Body of pancreas (tissue), 4 donors: ENCODE measurements at regions not wholly inside any gene's neighbourhood (a gene's known extent, or its start where the extent isn't known, plus 50 kb on each side); places are given as distances from the start of the nearest gene placed in this dataset.

Experiments used
- ATAC-seq: fragments of 150-250 bp; one replicate; pipeline ENCODE4 v1.9.1; 2016
- DNase-seq, 4 donors: peaks; one replicate each; pipeline ENCODE4 v3.0.0-alpha.2; 2019
- H3K27ac ChIP-seq, 4 donors: fragments of 200-600 bp; sonication (generic); 1 replicate in 3 of 4; 2 replicates in 1 of 4; pipeline versions ENCODE4 v1.5.1 to v1.6.1; 2016 to 2019; ENCODE audit warnings: mild to moderate bottlenecking in 1 of 4, mixed read lengths in 1 of 4, moderate library complexity in 1 of 4
- H3K27me3 ChIP-seq, 2 donors: fragments of 200-600 bp; sonication (generic); one replicate each; pipeline ENCODE4 v1.6.0; 2016; ENCODE audit warnings: mild to moderate bottlenecking in 1 of 2
- H3K36me3 ChIP-seq, 2 donors: fragments of 200-600 bp; sonication (generic); replicated peaks in 1 of 2; 2 replicates each; pipeline ENCODE4 v1.5.1; 2016; ENCODE audit warnings: low read depth in 2 of 2; ENCODE audit not compliant: insufficient read depth in 1 of 2
- H3K4me1 ChIP-seq: fragments of 200-600 bp; sonication (generic); one replicate; pipeline ENCODE4 v1.6.0; 2016
- H3K4me3 ChIP-seq, 2 donors: fragments of 200-600 bp; sonication (generic); 1 replicate in 1 of 2; 2 replicates in 1 of 2; pipeline ENCODE4 v1.5.1; 2016 to 2019
- H3K9me3 ChIP-seq, 3 donors: fragments of 200-600 bp; sonication (generic); 1 replicate in 2 of 3; 2 replicates in 1 of 3; pipeline ENCODE4 v1.5.1; 2016
- CTCF ChIP-seq, 7 experiments: fragments of 450-650 bp in 4 of 7; fragments of 200-600 bp in 3 of 7; sonication (generic) in 3 of 7; IDR thresholded peaks; one replicate each; pipeline ENCODE4 v1.5.1; 2016 to 2019; ENCODE audit warnings: antibody characterized with exemption in 7 of 7
- POLR2A ChIP-seq, 3 donors: fragments of 450-650 bp; IDR thresholded peaks; one replicate each; pipeline ENCODE4 v1.6.1; 2016; ENCODE audit warnings: antibody characterized with exemption in 3 of 3, mild to moderate bottlenecking in 2 of 3
- WGBS, 2 donors: methylation state at CpG; one replicate each; pipeline ENCODE4 v1.1.5; 2017; 5-methylcytosine and 5-hydroxymethylcytosine counted together
- intact Hi-C: fragments of 100-400 bp; cut with DNase I; formaldehyde crosslinking; loops from one replicate; pipeline ENCODE4 v1.15.1; 2023

- ATAC-seq = no peak
Measured at GRCh38 chr14:82879949-82880535, 1346.4 kb upstream of the SEL1L start.

GRCh38 chr14:82886670-82887069, 1353.0 kb upstream of the SEL1L start:
- Histone ChIP-seq H3K4me3 (no peak overlapping the region), H3K36me3 (no peaks in the 10 kb centered on the region), H3K27ac (no peak overlapping the region), H3K4me1 (no peaks in the 10 kb centered on the region), H3K9me3 (no peaks in the 10 kb centered on the region), H3K27me3 (no peaks in the 10 kb centered on the region)
- DNase-seq = no peak
- TF ChIP-seq CTCF (IDR thresholded peaks at IDR 0.05) (no peak), POLR2A (IDR thresholded peaks at IDR 0.05) (no peak)
- ATAC-seq = no peak
- intact Hi-C loops = no loop called here
- WGBS, 2 donors = 34 to 47% methylated on average over 1 of the region's 1 CpG

More at GRCh38 chr14:82879949-82880535, 1346.4 kb upstream of the SEL1L start:
- Histone ChIP-seq H3K9me3 (no peaks in the 10 kb centered on the region), H3K27me3 (no peaks in the 10 kb centered on the region), H3K4me1 (no peaks in the 10 kb centered on the region), H3K27ac (no peak overlapping the region), H3K4me3 (no peak overlapping the region), H3K36me3 (no peaks in the 10 kb centered on the region)
- intact Hi-C loops = no loop called here
- no peak for DNase-seq
- 40 to 43% methylated on average over 5 of the region's 5 CpGs for WGBS, 2 donors
- TF ChIP-seq CTCF (IDR thresholded peaks at IDR 0.05) (no peak), POLR2A (IDR thresholded peaks at IDR 0.05) (no peak)

- DNase-seq (no peak), ATAC-seq (no peak)
- Histone ChIP-seq H3K36me3 (no peaks in the 10 kb centered on the region), H3K4me1 (no peaks in the 10 kb centered on the region), H3K27me3 (no peaks in the 10 kb centered on the region), H3K4me3 (no peak overlapping the region), H3K27ac (no peak overlapping the region), H3K9me3 (no peaks in the 10 kb centered on the region)
- intact Hi-C loops = no loop called here
- no peak for TF ChIP-seq POLR2A (IDR thresholded peaks at IDR 0.05)
- no peak for TF ChIP-seq CTCF (IDR thresholded peaks at IDR 0.05)
Measured at GRCh38 chr14:82889701-82890100, 1356.0 kb upstream of the SEL1L start.

GRCh38 chr14:82896476-82896875, 1362.8 kb upstream of the SEL1L start:
- TF ChIP-seq CTCF (IDR thresholded peaks at IDR 0.05) (no peak), POLR2A (IDR thresholded peaks at IDR 0.05) (no peak)
- no peak overlapping the region for H3K4me3 ChIP-seq
- WGBS, 2 donors = 64 to 81% methylated on average over 1 of the region's 1 CpG
- H3K4me1 ChIP-seq = no peaks in the 10 kb centered on the region
- ATAC-seq (no peak), DNase-seq (no peak)
- no peak overlapping the region for H3K27ac ChIP-seq
- H3K36me3 ChIP-seq = no peaks in the 10 kb centered on the region
- intact Hi-C loops = no loop called here
- no peaks in the 10 kb centered on the region for H3K9me3 ChIP-seq
- no peaks in the 10 kb centered on the region for H3K27me3 ChIP-seq
